ENCODE measurements at regions not wholly inside any gene's neighbourhood (a gene's known extent, or its start where the extent isn't known, plus 50 kb on each side); places are given as distances from the start of the nearest gene placed in this dataset.

GRCh38 chr15:95024351-95024750 is 793.0 kb downstream of the MCTP2 start:
- Histone ChIP-seq H3K27ac (no peak overlapping the region), H3K4me1 (no peaks in the 10 kb centered on the region), H3K4me3 (no peak overlapping the region), H3K36me3 (no peaks in the 10 kb centered on the region), H3K9me3 (no peaks in the 10 kb centered on the region), H3K27me3 (no peaks in the 10 kb centered on the region)
- intact Hi-C loops (cut with DNase I) = no loop called here
- TF ChIP-seq CTCF (IDR thresholded peaks at IDR 0.05) = peak in 1 of 2 donors; percentile 29
- DNase-seq = peak in 1 of 4 donors; percentile 18
- no peak for ATAC-seq

GRCh38 chr15:95025924-95026728 is 794.8 kb downstream of the MCTP2 start:
- Histone ChIP-seq H3K27ac (no peak overlapping the region), H3K9me3 (peaks cover 0 to 4% of the 10 kb centered on the region in 2 donors), H3K27me3 (no peaks in the 10 kb centered on the region), H3K36me3 (no peaks in the 10 kb centered on the region), H3K4me3 (no peak overlapping the region), H3K4me1 (no peaks in the 10 kb centered on the region)
- intact Hi-C loops (cut with DNase I) = no loop called here
- peak; percentile 64 for ATAC-seq
- peak in 1 of 4 donors; percentile 45 for DNase-seq
- TF ChIP-seq CTCF (IDR thresholded peaks at IDR 0.05) = peak; percentile 39

- DNase-seq = no peak
- no peaks in the 10 kb centered on the region for H3K36me3 ChIP-seq
- no peaks in the 10 kb centered on the region for H3K4me1 ChIP-seq
- no peak for TF ChIP-seq CTCF (IDR thresholded peaks at IDR 0.05)
- no peak overlapping the region for H3K4me3 ChIP-seq
- no peak overlapping the region for H3K27ac ChIP-seq
- peaks cover 0 to 4% of the 10 kb centered on the region in 2 donors for H3K9me3 ChIP-seq
- no peaks in the 10 kb centered on the region for H3K27me3 ChIP-seq
- intact Hi-C loops (cut with DNase I) = no loop called here
- ATAC-seq = no peak
Measured at GRCh38 chr15:95027981-95028380, 796.6 kb downstream of the MCTP2 start.

- Histone ChIP-seq H3K9me3 (peaks cover 0 to 4% of the 10 kb centered on the region in 2 donors), H3K4me1 (no peaks in the 10 kb centered on the region), H3K4me3 (no peak overlapping the region), H3K27me3 (no peaks in the 10 kb centered on the region), H3K27ac (no peak overlapping the region), H3K36me3 (no peaks in the 10 kb centered on the region)
- intact Hi-C loops (cut with DNase I) = no loop called here
- no peak for DNase-seq
- TF ChIP-seq CTCF (IDR thresholded peaks at IDR 0.05) = no peak
- no peak for ATAC-seq
Measured at GRCh38 chr15:95032156-95032555, 800.8 kb downstream of the MCTP2 start.

- DNase-seq (no peak), ATAC-seq (no peak)
- Histone ChIP-seq H3K36me3 (no peaks in the 10 kb centered on the region), H3K4me1 (no peaks in the 10 kb centered on the region), H3K27ac (no peak overlapping the region), H3K27me3 (no peaks in the 10 kb centered on the region), H3K4me3 (no peak overlapping the region), H3K9me3 (peaks cover 0 to 11% of the 10 kb centered on the region in 2 donors)
- no peak for TF ChIP-seq CTCF (IDR thresholded peaks at IDR 0.05)
- intact Hi-C loops (cut with DNase I) = no loop called here
Measured at GRCh38 chr15:95035106-95035505, 803.7 kb downstream of the MCTP2 start.
